HL-60 (cell line): ENCODE measurements at regions not wholly inside any gene's neighbourhood (a gene's known extent, or its start where the extent isn't known, plus 50 kb on each side); places are given as distances from the start of the nearest gene placed in this dataset.

Source experiments
- GABPA ChIP-seq: IDR thresholded peaks from 2 replicates; pipeline ENCODE4 v1.6.1; 2012; ENCODE audit warnings: low read depth
- POLR2AphosphoS5 ChIP-seq: IDR thresholded peaks from 2 replicates; pipeline ENCODE4 v1.6.1; 2012; ENCODE audit warnings: low read depth
- TF ChIP-seq, protein P1 (sequence below): IDR thresholded peaks from one replicate; pipeline ENCODE4 v1.5.1; 2011; ENCODE audit warnings: low read length, control low read depth, inconsistent platforms; ENCODE audit not compliant: insufficient read depth

DNA sequence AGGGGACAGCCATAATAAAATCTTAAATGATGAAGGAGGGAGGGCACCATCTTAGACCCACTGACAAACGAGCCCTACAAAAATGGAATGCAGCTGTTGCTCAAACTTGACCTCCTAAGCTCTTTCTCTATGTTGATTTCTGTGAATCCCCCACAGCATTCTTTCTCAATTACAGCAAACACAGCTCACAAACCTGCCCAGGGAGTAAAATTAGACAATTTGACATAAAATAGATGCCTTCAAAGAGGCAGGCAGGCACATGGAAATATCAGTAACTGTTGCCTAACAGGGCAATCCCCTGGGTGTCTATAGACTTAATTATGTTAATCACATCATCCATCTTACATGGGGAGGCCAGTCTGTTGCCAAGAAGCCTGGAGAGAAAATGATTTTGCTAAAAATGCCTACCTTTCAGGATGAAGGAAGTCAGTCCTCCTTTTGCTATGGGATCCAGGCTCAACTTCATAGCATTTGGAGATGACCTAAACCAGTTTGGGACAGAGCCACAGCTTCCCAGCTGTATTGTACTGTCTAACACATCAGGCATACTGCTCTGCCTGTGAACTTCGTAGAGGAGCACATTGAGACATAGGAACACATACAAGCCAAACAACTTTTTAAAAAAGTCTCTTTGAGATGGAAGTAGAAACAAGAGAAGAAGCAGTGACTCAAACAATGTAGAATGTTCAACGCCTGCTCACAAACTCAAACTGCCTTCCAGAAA is 1177.4 kb downstream of the SORCS1 start:
- TF ChIP-seq POLR2AphosphoS5 (no peak), GABPA (no peak)
- TF ChIP-seq, protein P1, sequence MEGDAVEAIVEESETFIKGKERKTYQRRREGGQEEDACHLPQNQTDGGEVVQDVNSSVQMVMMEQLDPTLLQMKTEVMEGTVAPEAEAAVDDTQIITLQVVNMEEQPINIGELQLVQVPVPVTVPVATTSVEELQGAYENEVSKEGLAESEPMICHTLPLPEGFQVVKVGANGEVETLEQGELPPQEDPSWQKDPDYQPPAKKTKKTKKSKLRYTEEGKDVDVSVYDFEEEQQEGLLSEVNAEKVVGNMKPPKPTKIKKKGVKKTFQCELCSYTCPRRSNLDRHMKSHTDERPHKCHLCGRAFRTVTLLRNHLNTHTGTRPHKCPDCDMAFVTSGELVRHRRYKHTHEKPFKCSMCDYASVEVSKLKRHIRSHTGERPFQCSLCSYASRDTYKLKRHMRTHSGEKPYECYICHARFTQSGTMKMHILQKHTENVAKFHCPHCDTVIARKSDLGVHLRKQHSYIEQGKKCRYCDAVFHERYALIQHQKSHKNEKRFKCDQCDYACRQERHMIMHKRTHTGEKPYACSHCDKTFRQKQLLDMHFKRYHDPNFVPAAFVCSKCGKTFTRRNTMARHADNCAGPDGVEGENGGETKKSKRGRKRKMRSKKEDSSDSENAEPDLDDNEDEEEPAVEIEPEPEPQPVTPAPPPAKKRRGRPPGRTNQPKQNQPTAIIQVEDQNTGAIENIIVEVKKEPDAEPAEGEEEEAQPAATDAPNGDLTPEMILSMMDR: no peak
